Lower leg skin (tissue), 3 donors: ENCODE measurements at regions not wholly inside any gene's neighbourhood (a gene's known extent, or its start where the extent isn't known, plus 50 kb on each side); places are given as distances from the start of the nearest gene placed in this dataset.
"Not testable (repeated sequence)": the region's sequence is repeated elsewhere in the genome, so short reads cannot be mapped to it uniquely, and the experiment has no call there.

Experiments used
- CTCF ChIP-seq, 3 donors: fragments of 450-650 bp; IDR thresholded peaks; one replicate each; pipeline ENCODE4 v1.5.1; 2016; ENCODE audit warnings: antibody characterized with exemption in 3 of 3, mild to moderate bottlenecking in 3 of 3, moderate library complexity in 2 of 3
- POLR2A ChIP-seq, 2 donors: fragments of 450-650 bp; IDR thresholded peaks; one replicate each; pipeline ENCODE4 v1.6.1; 2016 to 2017; ENCODE audit warnings: antibody characterized with exemption in 2 of 2, mild to moderate bottlenecking in 1 of 2, moderate library complexity in 1 of 2

- TF ChIP-seq CTCF, POLR2A (IDR thresholded peaks at IDR 0.05): not testable (repeated sequence)
These were observed 184.4 kb downstream of the ANKRD36B start for GRCh38 chr2:97405172-97405737.
